GM19324 (cell line): ENCODE measurements at regions not wholly inside any gene's neighbourhood (a gene's known extent, or its start where the extent isn't known, plus 50 kb on each side); places are given as distances from the start of the nearest gene placed in this dataset.

Experiments used
- ATAC-seq: cut with Tn5 transposase; IDR thresholded peaks from one replicate; pipeline ENCODE4 v1.9.1; 2021; ENCODE audit warnings: mild to moderate bottlenecking, moderate library complexity; ENCODE audit not compliant: unreplicated experiment, low FRiP score

DNA sequence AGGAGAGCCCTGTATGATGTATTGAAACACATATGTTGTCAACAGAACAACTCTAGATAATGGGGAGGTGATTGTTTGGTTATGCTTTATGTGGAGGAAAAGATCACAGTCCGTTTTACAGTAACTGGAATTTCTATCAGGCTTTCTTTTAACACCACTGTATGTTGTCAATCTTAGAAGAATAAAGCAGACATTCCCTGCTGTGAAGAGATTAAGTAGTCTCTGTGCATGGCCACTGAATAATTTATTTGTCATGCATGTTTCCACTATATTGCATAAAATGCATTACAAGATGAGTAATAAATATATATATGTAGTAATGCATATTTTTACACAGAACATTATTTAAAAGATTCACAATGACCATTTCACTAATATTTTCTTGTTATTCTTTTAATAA is 440.0 kb downstream of the ANKRD7 start:
- ATAC-seq, result no peak

- ATAC-seq, result no peak
These were observed 446.6 kb downstream of the ANKRD7 start for GRCh38 chr7:118671149-118671548.

DNA sequence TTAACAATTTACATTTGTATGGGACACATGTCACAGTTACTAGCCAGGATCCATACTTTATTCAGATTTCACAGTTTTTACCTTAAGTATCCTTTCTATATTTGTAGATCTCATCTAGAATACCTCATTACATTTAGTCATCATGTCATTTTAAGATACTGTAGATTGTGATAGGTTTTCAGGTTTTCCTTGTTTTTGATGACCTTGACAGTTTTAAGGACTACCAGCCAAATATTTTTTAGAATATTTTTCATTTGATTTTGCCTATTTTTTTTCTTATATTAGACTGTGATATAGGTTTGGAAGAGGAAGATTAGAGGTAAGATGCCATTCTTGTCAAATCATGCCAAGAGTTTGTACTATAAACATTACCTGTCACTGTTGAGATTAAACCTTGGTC is 460.3 kb downstream of the ANKRD7 start:
- ATAC-seq, result no peak

DNA sequence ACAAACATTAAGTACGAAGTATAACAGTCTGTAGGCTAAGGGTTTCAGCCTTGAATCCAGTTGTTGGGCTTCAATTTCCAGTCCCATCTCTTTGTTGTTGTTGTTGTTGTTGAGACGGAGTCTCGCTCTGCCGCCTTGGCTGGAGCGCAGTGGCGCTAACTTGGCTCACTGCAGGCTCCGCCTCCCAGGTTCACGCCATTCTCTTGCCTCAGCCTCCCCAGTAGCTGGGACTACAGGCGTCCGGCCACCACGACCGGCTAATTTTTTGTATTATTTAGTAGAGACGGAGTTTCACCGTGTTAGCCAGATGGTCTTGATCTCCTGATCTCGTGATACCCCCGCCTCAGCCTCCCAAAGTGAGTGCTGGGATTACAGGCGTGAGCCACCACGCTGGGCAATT is 464.9 kb downstream of the ANKRD7 start:
- no peak for ATAC-seq

DNA sequence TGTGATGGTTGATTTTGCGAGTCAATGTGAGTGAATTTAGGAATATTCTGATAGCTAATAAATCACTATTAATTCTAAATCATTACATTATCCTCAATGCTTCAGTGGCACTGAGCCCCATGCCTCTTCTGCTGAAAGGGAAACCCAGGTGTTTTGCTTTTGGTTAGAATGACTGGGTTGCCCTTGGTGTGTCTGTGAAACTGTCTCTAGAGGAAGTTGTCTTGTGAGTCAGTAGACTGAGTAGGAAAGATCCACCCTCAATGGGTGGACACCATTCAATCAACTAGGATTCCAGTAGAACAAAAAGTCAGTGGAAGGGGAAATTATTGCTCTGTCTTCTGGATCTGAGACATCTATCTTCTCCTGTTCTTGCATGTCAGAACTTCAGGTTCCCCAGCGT is 472.4 kb downstream of the ANKRD7 start:
- no peak for ATAC-seq

DNA sequence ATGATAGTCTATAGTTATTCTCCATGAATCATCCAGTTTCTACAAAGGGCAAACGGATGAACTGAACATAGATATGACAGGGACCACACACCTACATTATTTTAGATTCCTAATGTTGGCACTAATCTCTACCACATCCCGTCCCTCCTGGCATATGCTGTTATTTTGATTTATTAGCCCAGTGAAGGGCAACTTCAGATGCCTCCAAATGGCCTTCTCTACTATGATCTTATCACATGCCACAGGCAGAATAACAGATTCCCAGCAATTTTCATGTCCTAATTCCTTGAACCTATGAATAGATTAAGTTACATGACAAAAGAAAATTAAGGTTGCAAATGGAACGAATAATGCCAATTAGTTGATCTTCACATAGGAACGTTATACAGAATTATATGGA is 474.7 kb downstream of the ANKRD7 start:
- ATAC-seq, result no peak

- ATAC-seq, result no peak
These were observed 484.2 kb downstream of the ANKRD7 start for GRCh38 chr7:118708741-118709140.

DNA sequence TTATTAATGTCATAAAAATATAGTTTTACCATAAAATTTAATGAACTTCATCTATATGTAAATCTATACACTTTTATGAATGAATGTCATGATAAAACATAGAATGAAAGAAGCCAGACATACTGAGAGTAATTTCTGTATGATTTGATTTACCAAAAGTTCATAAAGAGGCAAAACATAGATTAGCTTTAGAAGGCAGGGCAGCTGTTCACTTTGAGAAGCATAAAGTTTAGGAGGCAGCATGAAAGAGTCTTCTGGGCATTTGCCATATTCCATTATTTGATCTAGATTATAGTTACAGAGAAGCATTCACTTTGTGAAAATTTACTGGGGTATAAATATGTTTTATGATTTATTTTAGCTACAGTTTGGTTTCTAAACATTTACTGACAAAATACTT is 487.2 kb downstream of the ANKRD7 start:
- no peak for ATAC-seq

DNA sequence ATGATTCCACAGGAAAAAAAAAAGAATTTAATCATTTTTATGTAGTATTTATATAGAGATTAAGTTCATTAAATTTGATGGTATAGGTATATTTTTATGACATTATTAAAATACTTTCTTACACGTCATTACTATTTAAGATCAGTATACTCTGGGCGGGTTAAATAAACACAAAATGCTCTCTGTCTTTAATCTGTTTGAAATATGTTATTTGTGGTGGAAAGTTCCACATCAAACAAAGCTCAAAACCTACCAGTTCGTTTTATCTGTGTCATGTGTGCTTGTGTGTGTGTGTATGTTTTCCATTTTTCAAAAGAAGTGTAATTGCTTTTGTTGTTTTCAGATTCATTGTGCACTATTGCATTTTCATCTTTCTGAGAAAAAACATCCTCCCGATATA is 488.5 kb downstream of the ANKRD7 start:
- no peak for ATAC-seq

DNA sequence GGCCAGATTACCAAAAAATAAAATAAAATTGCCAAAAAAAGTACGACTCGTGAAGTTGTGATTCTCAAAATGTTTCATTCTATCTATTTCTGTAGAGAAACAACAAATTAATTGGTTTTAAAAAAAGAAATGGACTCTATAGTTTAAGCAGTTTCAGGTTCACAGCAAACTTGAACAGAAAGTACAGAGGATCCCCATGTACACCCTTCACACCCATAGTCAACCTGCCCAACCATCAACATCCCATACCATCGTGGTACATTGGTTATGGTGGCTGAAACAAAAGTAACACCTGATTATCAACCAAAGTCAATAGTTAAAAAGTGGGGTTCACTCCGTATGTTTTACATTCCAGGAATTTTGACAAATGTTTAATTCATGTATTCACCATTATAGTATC is 496.1 kb downstream of the ANKRD7 start:
- ATAC-seq, result no peak

DNA sequence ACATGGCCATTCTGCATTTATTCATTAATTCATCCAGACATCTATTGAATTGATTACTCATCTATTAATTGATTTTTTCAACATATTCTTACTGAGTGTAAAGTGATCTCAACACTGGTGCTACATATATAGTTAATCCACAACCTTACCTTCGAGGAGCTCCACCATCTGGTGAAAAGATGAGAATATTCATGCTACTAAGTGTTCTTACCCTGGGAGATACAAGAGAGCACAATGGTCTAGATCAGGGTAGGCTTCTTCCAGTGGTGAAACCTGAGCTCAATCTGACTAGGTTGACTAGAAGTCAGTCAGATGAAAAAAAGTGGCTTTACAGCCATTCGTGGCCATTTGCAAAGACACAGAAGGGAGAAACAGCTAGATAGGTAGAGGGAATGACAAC is 507.4 kb downstream of the ANKRD7 start:
- no peak for ATAC-seq

DNA sequence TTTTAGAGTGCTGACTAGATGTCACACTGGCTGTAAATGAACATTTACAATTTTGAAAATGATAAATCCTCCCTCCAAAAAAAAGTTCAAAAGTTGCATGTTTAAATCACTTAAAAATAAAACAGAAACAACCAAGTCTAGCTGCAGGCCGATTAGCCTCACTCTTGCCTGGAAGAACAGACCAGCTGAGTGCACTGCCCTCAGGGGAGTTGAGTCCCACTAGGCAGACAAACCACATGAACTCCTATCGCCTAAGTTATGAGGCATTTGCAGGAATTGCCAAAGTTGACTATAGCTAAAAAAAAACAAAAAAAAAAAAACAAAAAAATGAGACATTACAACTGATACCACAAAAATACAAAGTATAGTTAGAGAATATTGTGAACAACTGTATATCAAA is 510.0 kb downstream of the ANKRD7 start:
- no peak for ATAC-seq

DNA sequence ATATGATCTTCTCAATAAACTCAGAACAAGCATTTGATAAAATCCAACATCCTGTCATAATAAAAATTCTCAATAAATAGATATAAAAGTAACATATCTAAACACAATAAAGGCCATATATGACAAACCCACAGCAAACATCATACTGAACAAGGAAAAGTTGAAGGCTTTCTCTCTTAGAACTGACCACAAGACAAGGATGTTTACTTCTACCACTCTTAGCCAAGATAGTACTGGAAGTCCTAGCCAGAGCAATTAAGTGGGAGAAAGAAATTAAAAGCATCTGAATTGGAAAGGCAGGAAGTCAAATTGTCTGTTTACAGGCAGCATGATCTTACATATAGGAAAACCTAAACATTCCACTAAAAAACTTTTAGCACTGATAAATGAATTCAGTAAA is 510.9 kb downstream of the ANKRD7 start:
- no peak for ATAC-seq

GRCh38 chr7:118737935-118738334 is 513.4 kb downstream of the ANKRD7 start:
- no peak for ATAC-seq

DNA sequence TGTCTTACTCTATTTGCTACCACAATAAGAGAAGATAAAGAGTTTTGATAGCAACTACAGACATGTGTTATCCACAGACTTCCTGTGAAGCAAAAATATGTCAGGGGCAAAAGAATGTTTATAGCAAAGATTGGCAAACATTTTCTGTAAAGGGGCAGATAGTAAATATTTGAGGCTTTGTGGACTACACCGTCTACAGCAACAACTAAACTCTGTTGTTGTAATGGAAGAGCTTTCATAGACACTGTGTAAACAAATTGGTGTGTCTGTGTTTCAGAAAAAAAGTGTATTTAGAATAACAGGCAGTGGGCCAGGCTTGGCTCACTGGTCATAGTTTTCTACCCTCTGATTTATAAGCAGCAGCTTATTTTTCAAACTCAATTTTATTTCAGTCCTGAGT is 521.4 kb downstream of the ANKRD7 start:
- ATAC-seq, result no peak

- no peak for ATAC-seq
These were observed 523.0 kb downstream of the ANKRD7 start for GRCh38 chr7:118747473-118747872.

DNA sequence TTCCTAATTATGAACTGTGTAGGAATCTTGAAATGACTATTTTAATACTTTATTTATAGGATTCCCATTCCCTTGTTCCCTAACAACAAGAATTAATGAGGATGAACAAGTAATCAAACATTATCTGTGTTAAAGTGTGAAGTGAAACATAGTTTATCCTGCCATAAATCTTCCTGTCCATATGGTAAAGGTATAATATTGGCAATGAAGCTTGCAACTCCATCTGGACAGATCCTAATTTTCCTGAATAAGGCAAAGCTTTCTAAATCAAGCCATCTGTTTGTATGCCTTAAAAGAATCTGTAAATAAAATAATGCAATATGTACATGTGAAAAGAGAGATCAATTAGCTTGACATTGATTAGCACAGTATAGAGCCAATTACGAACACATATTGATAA is 529.0 kb downstream of the ANKRD7 start:
- no peak for ATAC-seq

GRCh38 chr7:118754608-118755007 is 530.1 kb downstream of the ANKRD7 start:
- no peak for ATAC-seq

GRCh38 chr7:118755067-118755625 is 530.6 kb downstream of the ANKRD7 start:
- ATAC-seq, result no peak

DNA sequence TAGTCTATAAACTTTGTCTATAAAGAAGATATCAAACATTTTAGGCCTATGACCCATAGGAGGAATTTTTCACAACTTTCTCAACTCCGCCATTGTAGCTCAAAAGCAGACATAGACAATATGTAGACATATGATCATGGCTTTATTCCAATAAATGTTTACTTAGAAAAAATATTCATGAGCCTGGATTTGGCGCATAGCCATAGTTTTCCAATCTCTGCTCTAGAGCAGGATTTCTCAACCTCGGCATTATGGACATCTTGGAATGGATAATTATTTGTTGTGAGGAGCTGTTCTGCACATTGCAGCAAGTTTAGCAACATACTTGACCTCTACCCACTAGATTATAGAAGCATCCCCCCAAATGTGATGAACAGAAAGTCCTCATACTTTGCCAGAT is 532.6 kb downstream of the ANKRD7 start:
- ATAC-seq, result no peak

DNA sequence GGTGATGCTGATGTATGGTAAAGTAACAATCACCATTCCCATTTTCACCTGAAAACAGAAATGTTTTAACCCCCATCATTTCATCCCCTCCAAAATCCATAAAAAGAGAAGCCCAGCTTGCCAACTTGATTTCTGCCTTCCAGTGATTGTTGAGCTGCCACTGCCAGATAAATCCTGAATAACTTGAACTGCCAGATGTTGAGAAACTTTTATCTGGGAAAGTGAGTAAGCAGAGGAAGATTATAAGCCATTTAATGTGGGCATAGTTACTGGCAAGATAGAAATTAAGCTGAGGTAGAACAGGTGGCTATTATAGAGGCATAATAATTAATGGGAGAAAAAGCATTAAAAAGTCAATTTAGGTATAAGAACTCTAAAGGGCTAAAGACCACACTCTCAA is 534.1 kb downstream of the ANKRD7 start:
- ATAC-seq, result no peak

DNA sequence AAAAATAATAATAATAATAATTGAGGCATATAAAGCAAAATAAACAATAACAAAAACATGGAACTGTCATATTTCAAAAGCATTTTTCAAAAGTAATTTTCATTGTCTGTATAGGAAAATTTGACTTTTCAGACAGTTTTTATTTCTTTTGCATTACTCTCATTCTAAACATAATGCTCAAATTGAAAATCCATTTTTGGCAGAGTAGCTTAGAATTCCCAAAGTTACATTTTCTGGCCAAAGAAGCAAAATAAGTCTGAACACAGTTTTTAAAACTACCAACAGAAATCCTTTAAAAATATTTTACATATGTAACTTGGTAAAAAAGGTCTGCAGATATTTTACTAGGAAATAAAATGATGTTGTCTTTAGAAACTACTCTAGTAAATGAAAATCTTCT is 535.4 kb downstream of the ANKRD7 start:
- no peak for ATAC-seq

- ATAC-seq, result no peak
These were observed 537.9 kb downstream of the ANKRD7 start for GRCh38 chr7:118762451-118762850.
